T-helper 22 cell (primary cell): ENCODE measurements at regions not wholly inside any gene's neighbourhood (a gene's known extent, or its start where the extent isn't known, plus 50 kb on each side); places are given as distances from the start of the nearest gene placed in this dataset.

Experiments used
- DNase-seq: peaks from one replicate; pipeline ENCODE4 v3.0.0-alpha.2; 2020; ENCODE audit warnings: low read depth

DNA sequence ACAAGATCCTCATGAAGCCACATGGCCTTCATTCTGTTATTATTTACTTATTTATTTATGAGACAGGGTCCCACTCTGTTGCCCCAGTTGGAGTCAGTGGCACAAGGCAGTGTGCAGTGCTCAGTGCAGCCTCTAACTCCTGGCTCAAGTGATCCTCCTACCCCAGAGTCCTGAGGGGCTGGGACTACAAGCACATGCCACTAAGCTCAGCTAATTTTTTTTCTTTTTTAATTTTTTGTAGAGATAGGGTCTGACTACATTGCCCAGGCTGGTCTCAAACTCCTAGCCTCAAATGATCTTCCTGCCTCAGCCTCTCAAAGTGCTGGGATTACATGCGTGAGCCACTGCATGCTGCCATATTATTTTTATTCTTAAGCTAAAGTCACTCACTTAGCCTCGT lies 241.4 kb downstream of the UQCRFS1 start:
- DNase-seq = no peak

- DNase-seq = no peak
Measured at GRCh38 chr19:28971049-28971448, 241.9 kb downstream of the UQCRFS1 start.

- no peak for DNase-seq
Measured at GRCh38 chr19:28968721-28969120, 244.2 kb downstream of the UQCRFS1 start.

GRCh38 chr19:28966737-28967399 lies 246.1 kb downstream of the UQCRFS1 start:
- DNase-seq = no peak

DNA sequence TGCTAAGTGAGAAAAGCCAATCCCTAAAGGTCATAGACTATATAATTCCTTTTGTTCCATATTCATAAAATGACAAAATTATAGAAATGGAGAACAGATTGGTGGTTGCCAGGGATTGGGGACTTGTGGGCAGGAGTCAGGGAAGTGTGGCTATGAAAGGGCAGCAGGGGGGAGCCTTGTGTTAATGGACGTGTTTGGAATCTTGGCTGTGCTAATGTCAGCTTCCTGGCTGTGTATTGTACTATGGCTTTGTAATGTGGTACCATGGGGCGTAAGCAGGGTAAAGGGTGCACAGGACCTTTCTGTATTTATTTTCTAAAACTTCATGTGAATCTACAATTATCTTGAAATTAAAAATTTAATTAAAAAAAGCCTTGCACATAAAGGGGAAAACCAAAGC lies 248.5 kb downstream of the UQCRFS1 start:
- DNase-seq = no peak

DNA sequence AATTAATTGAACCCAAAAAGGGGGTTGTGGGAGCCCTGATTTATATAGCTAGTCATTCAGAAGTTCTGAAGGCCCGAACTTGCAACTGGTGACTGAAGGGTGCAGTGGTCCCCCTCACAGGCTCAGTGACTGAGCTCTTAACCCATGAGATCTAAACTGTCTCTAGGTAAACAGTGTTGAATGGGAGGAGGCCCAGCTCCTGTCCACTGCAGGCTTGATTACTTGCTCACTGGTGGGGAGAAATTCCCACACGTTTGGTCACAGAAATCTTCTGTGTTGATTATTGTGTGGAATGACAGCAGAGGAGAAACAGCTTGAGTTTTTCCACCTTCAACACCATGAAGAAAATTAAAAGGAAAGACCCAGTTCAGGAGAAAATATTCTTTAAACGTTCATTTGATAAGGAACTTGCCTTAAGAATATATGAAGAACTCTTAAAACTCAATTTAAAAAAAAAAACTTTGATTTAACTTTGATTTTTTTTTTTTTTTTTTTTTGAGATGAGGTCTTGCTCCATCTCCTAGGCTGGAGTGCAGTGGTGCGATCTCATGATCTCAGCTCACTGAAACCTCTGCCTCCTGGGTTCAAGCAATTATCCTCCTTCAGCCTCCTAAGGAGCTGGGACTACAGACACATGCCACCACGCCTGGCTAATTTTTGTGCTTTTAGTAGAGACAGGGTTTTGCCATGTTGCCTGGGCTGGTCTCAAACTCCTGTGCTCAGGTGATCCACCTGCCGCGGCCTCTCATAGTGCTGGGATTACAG lies 249.3 kb downstream of the UQCRFS1 start:
- no peak for DNase-seq

GRCh38 chr19:28961772-28962500 lies 251.0 kb downstream of the UQCRFS1 start:
- no peak for DNase-seq

DNA sequence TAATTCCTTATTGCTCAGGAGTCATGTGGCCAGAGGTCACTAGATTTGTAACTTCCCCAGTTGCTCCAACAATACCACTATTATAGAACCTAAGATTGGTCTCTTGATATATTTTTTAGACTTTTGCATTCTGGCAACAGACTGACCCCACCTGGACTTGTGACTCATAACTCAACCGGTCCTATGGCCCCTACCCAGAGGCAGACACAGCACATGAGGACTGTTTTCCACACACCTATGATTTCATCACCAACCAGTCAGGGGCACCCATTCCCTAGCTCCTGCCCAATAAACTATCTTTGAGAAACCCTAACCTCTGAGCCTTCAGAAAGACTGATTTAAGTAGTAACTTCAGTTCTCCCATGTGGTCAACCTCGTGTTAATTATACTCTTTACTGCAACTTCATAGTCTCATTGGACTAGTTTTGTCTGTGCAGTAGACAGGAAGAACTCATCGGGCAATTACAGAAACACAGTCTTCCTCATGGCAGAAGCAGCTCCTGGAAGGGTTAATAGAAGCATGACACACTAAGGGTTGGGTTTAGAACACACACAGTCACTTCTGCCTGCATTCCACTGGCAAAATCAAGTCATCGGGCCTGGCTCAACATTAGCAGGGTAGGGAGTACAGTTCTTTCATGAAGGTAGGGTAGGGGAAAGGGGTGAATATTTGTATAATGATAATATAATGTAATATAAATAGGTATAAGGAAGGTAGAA lies 251.8 kb downstream of the UQCRFS1 start:
- DNase-seq = no peak

- DNase-seq = no peak
Measured at GRCh38 chr19:28960586-28960985, 252.4 kb downstream of the UQCRFS1 start.

DNA sequence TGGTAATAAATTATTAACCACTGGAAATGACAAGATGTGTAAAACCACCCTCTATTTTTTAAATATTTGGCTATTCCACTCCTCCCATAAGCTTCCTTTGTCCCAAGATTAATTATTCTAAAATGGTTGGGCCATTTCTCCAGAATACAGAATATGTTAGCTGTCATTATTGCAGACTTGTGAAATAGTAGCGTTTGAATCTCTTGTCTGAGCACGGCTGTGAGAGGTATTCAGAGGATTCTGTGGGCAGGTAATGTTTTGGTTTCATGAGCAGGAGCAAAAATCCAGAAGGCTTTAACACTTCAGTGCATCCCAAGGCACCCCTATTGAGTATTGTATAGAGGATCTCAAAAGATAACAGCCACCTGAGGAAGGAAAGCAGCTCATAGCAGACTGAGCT lies 256.0 kb downstream of the UQCRFS1 start:
- DNase-seq = no peak

GRCh38 chr19:28956421-28956820 lies 256.5 kb downstream of the UQCRFS1 start:
- DNase-seq = no peak

DNA sequence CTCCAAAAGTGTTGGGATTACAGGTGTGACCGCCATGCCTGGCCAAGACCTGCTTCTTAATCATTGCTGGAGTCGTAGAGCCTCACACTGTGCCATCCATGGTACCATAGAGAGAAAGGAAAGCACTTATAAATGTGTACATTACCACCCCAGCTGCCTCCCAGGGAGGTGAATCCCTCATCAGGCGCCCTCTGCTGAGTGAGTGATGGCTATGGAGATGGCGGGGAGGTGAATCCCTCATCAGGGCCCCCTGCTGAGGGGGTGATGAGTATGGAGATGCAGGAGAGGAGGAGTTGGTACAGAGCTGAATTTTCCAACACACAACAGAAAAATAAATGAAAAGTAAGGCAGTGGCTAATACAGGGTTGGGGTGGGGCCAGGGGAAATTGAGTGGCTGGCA lies 263.4 kb downstream of the UQCRFS1 start:
- DNase-seq = no peak

- DNase-seq = no peak
Measured at GRCh38 chr19:28949027-28949426, 263.9 kb downstream of the UQCRFS1 start.

GRCh38 chr19:28948566-28948965 lies 264.4 kb downstream of the UQCRFS1 start:
- DNase-seq = no peak

GRCh38 chr19:28948026-28948425 lies 264.9 kb downstream of the UQCRFS1 start:
- DNase-seq = no peak

DNA sequence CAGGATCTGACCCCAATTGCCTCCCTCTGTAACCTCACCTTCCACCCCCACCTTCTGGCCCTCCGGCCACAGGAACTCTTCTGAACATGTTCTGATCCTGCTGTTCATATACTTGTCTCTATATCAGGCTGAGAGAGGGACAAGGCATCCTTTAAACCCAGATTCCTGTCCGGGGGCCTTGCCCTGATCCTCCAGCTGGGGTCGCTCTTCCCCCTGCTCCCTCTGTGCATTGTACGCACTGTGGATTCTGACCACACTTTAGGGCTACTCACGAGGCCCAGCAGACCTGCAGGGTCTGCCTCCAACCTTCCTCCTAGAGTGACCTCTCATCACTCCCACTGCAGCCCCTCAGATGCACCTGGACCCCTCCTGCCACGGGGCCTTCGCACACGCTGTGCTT lies 269.3 kb downstream of the UQCRFS1 start:
- no peak for DNase-seq

DNA sequence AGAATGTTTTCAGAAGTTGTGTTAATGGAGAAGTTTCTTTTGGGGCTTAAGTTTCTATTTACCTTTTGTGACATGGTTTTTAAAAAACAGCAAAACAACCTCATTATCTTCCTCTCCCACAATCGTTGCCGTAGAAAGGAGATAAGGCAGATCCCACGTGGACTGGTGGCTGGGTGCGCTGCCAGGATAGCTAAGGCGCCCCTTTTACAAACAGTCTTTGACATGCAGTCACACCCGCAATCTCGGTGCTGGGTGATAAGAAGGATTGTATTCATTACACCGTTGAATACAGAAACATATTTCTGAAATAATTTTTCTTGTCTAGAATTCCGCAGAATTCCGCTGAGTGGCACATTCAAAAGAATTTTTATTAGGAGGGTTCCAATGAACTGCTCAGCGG lies 271.1 kb downstream of the UQCRFS1 start:
- DNase-seq = no peak

DNA sequence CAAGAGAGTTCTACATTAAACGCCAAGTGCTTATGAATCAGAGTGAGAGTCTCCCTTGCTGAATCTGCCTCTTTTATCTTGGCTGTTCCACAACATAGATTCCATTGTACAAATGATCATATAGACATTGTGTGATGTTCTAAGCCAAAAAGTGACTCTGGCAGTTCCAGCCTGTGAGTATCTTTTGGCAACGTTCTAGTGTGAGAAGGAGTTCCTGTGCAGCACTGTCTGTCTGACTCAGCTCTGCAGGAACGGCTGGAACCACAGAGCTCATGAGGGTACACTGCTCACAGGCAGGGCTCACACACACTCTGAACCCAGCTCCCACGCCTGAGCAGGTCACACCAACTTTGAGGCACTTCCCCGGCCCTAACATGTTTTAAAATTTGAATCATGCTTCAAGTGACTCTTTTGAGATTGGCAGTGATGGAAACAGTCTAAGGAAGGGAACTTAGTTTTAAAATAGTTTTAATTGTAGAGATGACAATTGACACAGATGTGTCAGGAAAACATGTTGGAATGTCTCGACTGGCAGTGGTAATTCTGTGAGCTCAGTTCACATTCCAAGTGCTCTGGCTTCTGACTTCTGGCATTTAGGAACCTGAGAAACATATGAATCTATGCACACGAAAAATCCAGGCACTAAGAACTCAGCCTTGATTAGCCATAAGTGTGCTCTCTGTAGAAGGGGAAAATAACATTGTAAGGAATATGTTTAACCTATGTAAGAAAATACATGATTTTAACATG lies 272.0 kb downstream of the UQCRFS1 start:
- DNase-seq = no peak

- no peak for DNase-seq
Measured at GRCh38 chr19:28939236-28939635, 273.7 kb downstream of the UQCRFS1 start.

DNA sequence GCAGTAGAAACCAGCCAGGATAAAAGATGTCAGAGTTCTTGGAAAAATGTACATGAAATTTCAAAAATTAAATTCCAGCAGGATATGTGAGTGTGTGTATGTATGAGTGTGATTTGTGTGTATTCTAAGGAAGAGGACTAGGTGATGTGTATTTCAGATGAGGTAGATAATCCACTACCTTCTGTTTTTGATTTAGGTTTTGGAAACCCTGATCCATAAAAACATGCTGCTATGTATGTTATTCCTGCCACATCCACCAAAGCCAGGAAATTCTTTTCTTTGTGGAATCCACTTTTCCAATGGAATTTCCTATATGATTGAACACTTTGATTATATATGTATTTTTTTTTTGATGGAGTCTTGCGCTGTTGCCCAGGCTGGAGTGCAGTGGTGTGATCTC lies 276.9 kb downstream of the UQCRFS1 start:
- no peak for DNase-seq

DNA sequence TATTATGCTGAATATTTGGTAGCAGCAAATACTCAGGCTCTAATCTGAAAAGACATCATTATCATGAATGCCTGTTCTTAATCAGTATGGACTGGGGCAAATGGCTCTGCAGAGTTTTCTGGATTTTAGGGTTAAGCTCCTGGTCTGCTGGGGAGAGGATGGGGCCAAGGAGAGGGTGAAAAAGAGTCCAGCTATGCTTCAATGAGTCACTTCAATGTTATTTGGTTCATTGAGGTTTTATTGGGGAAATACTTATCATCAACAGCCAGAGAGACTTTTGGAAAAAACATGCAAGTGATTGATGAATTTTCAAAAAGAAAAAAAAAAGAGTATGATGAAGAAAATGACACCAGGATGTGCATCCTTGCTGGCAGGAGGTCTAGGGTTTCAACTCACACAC lies 278.3 kb downstream of the UQCRFS1 start:
- DNase-seq = no peak

GRCh38 chr19:28933039-28933438 lies 279.9 kb downstream of the UQCRFS1 start:
- no peak for DNase-seq
